NB4 (cell line): ENCODE measurements at regions not wholly inside any gene's neighbourhood (a gene's known extent, or its start where the extent isn't known, plus 50 kb on each side); places are given as distances from the start of the nearest gene placed in this dataset.

Experiments
- DNase-seq: peaks from one replicate; pipeline ENCODE4 v3.0.0; 2010; ENCODE audit warnings: low read depth
- H3K4me3 ChIP-seq: one replicate; pipeline ENCODE4 v1.5.1; 2011; ENCODE audit warnings: mild to moderate bottlenecking, low read depth, low read length, moderate library complexity
- MYC ChIP-seq: IDR thresholded peaks from 2 replicates; pipeline ENCODE4 v1.6.1; 2011; ENCODE audit warnings: low read depth, low read length
- POLR2A ChIP-seq: IDR thresholded peaks from 2 replicates; pipeline ENCODE4 v1.6.1; 2011; ENCODE audit warnings: mild to moderate bottlenecking; ENCODE audit not compliant: insufficient read length; ENCODE audit errors: extremely low read depth
- TF ChIP-seq, protein P1 (sequence below): IDR thresholded peaks from 2 replicates; pipeline ENCODE4 v1.6.1; 2011; ENCODE audit warnings: low read depth, low read length
- TF ChIP-seq, protein P2 (sequence below): IDR thresholded peaks from one replicate; pipeline ENCODE4 v1.5.1; 2012; ENCODE audit warnings: low read depth, low read length

DNA sequence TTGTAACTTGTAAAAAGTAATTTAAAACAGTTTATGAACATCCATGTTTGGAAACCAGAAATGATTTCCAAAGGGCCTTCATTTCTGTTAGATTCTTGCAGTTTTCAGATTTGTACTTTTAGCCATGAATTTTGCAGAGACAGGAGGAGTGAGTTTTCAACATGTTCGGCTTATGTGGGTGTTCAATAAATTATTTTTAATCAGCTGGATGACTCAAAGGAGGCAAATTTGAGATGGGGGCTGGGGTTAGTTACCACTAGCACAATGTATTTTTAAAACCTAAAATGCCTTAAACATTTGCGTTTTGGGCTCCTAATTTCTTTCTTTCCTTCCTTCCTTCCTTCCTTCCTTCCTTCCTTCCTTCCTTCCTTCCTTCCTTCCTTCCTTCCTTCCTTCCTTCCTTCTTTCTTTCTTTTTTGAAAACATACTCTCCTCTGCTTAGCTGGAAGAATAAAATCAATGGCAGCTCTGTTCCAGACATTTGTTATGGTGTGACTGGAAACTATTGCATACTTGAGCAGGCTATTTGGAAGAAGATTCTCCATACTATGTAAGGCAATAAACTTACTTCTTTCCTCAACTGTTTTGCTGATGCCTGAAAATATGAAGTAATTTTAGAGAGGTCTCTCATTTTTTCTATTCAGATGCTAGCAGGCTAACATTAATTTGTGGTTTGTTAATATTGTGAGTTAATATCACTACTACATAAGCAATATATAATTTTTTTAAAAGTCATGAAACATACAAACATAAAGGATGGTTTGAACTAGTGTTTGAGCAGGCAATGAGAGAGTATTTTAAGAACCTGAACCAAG is 394.4 kb downstream of the NYAP2 start:
- TF ChIP-seq, protein P1, sequence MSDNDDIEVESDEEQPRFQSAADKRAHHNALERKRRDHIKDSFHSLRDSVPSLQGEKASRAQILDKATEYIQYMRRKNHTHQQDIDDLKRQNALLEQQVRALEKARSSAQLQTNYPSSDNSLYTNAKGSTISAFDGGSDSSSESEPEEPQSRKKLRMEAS: no peak
- no peak for TF ChIP-seq POLR2A
- TF ChIP-seq MYC: no peak
- TF ChIP-seq, protein P2, sequence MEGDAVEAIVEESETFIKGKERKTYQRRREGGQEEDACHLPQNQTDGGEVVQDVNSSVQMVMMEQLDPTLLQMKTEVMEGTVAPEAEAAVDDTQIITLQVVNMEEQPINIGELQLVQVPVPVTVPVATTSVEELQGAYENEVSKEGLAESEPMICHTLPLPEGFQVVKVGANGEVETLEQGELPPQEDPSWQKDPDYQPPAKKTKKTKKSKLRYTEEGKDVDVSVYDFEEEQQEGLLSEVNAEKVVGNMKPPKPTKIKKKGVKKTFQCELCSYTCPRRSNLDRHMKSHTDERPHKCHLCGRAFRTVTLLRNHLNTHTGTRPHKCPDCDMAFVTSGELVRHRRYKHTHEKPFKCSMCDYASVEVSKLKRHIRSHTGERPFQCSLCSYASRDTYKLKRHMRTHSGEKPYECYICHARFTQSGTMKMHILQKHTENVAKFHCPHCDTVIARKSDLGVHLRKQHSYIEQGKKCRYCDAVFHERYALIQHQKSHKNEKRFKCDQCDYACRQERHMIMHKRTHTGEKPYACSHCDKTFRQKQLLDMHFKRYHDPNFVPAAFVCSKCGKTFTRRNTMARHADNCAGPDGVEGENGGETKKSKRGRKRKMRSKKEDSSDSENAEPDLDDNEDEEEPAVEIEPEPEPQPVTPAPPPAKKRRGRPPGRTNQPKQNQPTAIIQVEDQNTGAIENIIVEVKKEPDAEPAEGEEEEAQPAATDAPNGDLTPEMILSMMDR: no peak
- no peak for DNase-seq
- H3K4me3 ChIP-seq: no peak overlapping the region

DNA sequence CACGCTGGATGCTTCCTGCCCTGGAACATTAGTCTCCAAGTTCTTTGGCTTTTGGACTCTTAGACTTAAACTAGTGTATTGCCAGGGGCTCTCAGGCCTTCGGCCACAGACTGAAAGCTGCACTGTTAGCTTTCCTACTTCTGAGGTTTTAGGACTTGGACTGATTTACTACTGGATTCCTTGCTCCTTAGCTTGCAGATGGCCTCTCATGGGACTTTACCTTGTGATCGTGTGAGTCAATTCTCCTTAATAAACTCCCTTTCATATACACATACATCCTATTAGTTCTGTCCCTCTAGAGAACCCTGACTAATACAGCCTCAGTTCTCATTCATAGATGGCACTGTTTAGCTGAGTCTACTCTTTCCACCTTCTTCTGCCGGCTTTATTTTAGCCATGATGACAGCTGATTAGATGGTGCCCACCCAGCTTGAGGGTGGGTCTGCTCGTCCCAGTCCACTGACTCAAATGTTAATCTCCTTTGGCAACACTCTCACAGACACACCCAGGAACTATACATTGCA is 389.1 kb downstream of the NYAP2 start:
- TF ChIP-seq POLR2A (no peak), MYC (no peak)
- TF ChIP-seq, protein P1: no peak
- TF ChIP-seq, protein P2: no peak
- DNase-seq: no peak
- no peak overlapping the region for H3K4me3 ChIP-seq

DNA sequence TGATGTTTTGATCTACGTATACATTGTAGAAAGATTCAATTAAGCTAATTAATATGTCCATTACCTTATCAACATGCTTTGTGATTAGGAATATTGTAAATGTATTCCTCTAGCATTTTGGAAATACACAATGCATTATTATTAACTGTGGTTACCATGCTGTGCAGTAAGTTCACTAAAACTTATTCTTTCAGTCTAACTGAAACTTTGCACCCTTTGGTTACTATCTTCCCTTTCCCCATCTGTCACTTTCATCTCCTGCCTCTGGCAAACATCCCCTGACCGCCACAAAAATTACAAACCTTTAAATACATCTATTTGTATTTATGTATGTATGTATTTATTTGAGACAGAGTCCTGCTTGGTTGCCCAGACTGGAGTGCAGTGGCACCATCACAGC is 388.0 kb downstream of the NYAP2 start:
- TF ChIP-seq MYC: no peak
- TF ChIP-seq, protein P1: no peak
- TF ChIP-seq, protein P2: no peak
- no peak for DNase-seq
- no peak overlapping the region for H3K4me3 ChIP-seq

DNA sequence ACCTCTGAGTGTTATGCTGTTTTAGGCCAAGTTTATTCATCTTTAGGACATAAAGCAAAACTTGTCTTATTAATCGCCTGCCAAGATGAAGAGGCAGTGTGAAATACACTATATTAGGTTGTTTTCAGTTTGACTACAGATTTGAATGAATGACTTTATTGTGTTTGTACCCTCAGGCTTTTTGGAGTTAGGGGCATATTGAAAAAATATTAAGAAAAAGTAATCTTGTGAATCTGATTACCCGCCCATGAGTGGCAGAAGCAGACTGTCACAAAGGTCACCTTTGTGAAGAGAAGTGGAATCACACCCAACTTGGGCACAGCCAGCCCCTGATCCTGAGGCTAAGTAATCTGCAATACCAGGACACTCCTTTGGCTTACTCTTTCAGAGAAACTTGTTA is 382.5 kb downstream of the NYAP2 start:
- no peak for TF ChIP-seq MYC
- TF ChIP-seq POLR2A: no peak
- TF ChIP-seq, protein P1: no peak
- TF ChIP-seq, protein P2: no peak
- H3K4me3 ChIP-seq: no peak overlapping the region
- no peak for DNase-seq

DNA sequence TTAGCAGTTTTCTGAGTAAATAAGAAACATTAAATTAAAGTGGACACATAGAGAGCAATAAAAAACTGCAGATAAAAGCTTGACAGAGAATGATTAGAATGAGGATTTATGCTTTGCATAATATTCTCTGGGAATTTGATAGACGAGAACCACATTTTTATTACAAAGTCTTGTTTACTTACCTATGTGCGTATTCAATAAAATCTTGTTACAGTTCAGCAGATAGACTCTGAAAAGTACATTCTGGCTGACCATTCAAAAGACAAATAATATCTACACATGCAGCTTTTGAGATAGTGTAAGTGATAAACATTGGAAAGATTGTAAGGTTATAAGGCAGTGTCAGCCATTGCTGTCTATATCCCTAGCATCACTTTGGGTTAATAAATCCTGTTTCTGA is 381.6 kb downstream of the NYAP2 start:
- TF ChIP-seq, protein P1: no peak
- TF ChIP-seq POLR2A (no peak), MYC (no peak)
- TF ChIP-seq, protein P2: no peak
- no peak for DNase-seq
- H3K4me3 ChIP-seq: no peak overlapping the region

DNA sequence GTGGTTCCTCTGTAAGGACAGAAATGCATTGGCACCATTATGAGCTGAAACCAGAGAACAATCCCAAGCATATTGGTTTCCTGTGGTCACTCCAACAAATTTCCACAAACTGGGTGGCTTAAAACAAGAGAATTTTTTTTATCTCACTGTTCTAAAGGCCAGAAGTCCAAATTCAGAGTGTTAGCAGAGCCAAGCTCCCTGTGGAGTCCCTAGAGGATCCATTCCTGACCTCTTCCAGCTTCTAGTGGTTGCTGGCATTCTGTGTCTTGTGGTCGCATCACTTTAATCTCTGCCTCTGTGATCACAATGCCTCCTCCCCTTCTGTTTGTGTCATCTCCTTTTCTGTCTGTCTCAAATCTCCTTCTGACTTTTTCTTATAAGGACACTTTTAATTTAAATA is 380.3 kb downstream of the NYAP2 start:
- DNase-seq: no peak
- no peak overlapping the region for H3K4me3 ChIP-seq
- TF ChIP-seq, protein P2: no peak
